PC-9 (cell line): ENCODE measurements at regions not wholly inside any gene's neighbourhood (a gene's known extent, or its start where the extent isn't known, plus 50 kb on each side); places are given as distances from the start of the nearest gene placed in this dataset.
A peak's percentile ranks its signal among the peaks of the same experiment; 100 is the strongest.

ENCODE experiments used
- BruUV-seq: library from RNA; stranded (reverse); fragments of 400-500 nt; replicated peaks from 2 replicates; lab custom pipeline; 2021; lab: Mats Ljungman, UMichigan
- CTCF ChIA-PET: fragments of 300-600 bp; sonication (Branson Sonifier 250); formaldehyde crosslinking; loops from one replicate; lab custom pipeline; 2022; ENCODE audit warnings: antibody characterized with exemption; lab: Charles Lee
- POLR2A ChIA-PET: fragments of 300-600 bp; sonication (Branson Sonifier 250); formaldehyde crosslinking; loops from one replicate; lab custom pipeline; 2022; ENCODE audit warnings: antibody characterized with exemption; ENCODE audit not compliant: unreplicated experiment; lab: Charles Lee
- DNase-seq, 2 experiments: peaks; one replicate each; pipeline versions ENCODE4 v3.0.0 to v3.0.0-alpha.2; 2015 to 2022; ENCODE audit warnings: mixed read lengths in 1 of 2
- H2AFZ ChIP-seq: fragments of 200-600 bp; sonication (generic); 2 replicates; pipeline ENCODE4 v1.8.1; 2017; ENCODE audit warnings: antibody characterized with exemption
- H3F3A ChIP-seq: fragments of 200-600 bp; sonication (generic); 2 replicates; pipeline ENCODE4 v1.8.1; 2017; ENCODE audit warnings: antibody characterized with exemption, mild to moderate bottlenecking, low read depth; ENCODE audit not compliant: insufficient read depth
- H3K27ac ChIP-seq: fragments of 200-600 bp; sonication (generic); 2 replicates; pipeline ENCODE4 v1.6.1; 2016; ENCODE audit warnings: mixed run types
- H3K27me3 ChIP-seq: fragments of 200-600 bp; sonication (generic); 2 replicates; pipeline ENCODE4 v1.6.1; 2016; ENCODE audit warnings: low read depth, mixed run types; ENCODE audit not compliant: insufficient read depth
- H3K36me3 ChIP-seq: fragments of 200-600 bp; sonication (generic); 2 replicates; pipeline ENCODE4 v1.6.1; 2016; ENCODE audit warnings: low read depth, mixed run types
- H3K4me1 ChIP-seq: fragments of 200-600 bp; sonication (generic); replicated peaks from 2 replicates; pipeline ENCODE4 v1.6.1; 2016; ENCODE audit warnings: mixed run types; ENCODE audit not compliant: insufficient read depth
- H3K4me2 ChIP-seq: fragments of 200-600 bp; sonication (generic); 2 replicates; pipeline ENCODE4 v1.6.1; 2017; ENCODE audit warnings: mixed run types
- H3K4me3 ChIP-seq: fragments of 200-600 bp; sonication (generic); 2 replicates; pipeline ENCODE4 v1.6.1; 2016; ENCODE audit warnings: mixed run types
- H3K79me2 ChIP-seq: fragments of 200-600 bp; sonication (generic); 2 replicates; pipeline ENCODE4 v1.6.1; 2017; ENCODE audit warnings: low read depth, mixed run types
- H3K9me2 ChIP-seq: fragments of 200-600 bp; sonication (generic); 2 replicates; pipeline ENCODE4 v1.8.1; 2017; ENCODE audit warnings: mild to moderate bottlenecking; ENCODE audit not compliant: insufficient read depth
- H3K9me3 ChIP-seq: fragments of 200-600 bp; sonication (generic); 2 replicates; pipeline ENCODE4 v1.8.1; 2016; ENCODE audit warnings: low read depth; ENCODE audit not compliant: insufficient read depth
- H4K20me1 ChIP-seq: fragments of 200-600 bp; sonication (generic); 2 replicates; pipeline ENCODE4 v1.8.1; 2017; ENCODE audit not compliant: insufficient read depth
- CTCF ChIP-seq: fragments of 200-600 bp; sonication (generic); conservative IDR thresholded peaks from 2 replicates; pipeline ENCODE4 v1.6.1; 2017; ENCODE audit warnings: mixed run types, antibody characterized with exemption, mild to moderate bottlenecking, moderate library complexity
- EZH2 ChIP-seq: fragments of 200-600 bp; sonication (generic); IDR thresholded peaks from 2 replicates; pipeline ENCODE4 v1.8.0; 2017; ENCODE audit warnings: antibody characterized with exemption, low read depth
- intact Hi-C: fragments of 100-400 bp; cut with micrococcal nuclease; formaldehyde crosslinking; loops from one replicate; pipeline ENCODE4 v1.10.0; 2022; ENCODE audit not compliant: unreplicated experiment

DNA sequence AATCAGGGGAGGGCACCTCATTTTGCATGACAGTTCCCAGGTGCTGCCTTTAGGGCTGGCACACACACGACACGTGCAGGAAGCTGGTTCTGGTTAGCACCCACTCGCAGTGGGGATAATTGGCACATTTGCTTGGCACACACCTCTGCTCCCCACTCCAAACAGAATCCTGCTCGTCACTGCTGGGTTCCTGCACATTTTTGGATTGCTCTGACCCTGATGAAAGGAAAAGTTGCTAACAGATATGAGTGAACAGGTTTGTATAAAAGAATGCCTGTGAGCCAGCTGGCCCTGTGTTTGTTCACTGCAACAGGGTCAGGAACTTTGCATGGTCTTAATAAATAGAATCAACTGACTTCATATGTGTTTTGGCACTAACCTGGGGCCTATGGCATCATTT is 1500.4 kb downstream of the EFNB2 start:
- DNase-seq, result no peak
- Histone ChIP-seq H3K4me2 (no peak overlapping the region), H3K36me3 (no peaks in the 10 kb centered on the region), H3F3A (no peaks in the 10 kb centered on the region), H3K9me3 (no peaks in the 10 kb centered on the region), H3K9me2 (no peaks in the 10 kb centered on the region), H2AFZ (no peak overlapping the region), H3K4me3 (no peak overlapping the region), H3K27ac (no peak overlapping the region), H3K79me2 (no peaks in the 10 kb centered on the region), H3K27me3 (no peaks in the 10 kb centered on the region), H3K4me1 (no peaks in the 10 kb centered on the region), H4K20me1 (no peaks in the 10 kb centered on the region)
- POLR2A ChIA-PET, result no interaction called here
- TF ChIP-seq CTCF (no peak), EZH2 (no peak)
- no TSS peak for BruUV-seq
- intact Hi-C loops, result no loop called here
- CTCF ChIA-PET, result no interaction called here

DNA sequence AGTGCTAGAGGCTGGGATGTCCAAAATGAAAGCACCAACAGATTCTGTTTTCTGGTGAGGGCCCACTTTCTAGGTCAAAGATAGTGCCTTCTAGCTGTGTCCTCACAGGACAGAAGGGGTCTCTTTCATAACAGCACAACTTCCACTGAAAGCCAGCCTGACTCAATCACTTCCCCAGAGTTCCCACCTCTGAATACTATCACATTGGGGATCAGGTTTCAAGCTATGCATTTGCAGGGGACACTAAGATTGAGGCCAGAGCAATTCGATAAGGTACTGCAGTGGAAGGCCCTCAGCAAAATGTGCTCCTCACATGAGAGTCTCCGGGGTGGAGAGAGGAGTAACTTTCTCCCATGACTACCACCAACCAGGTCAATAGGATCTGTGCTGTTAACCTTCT is 1501.5 kb downstream of the EFNB2 start:
- CTCF ChIA-PET, result interaction anchor here (0.7 kb wide), 1 partner anchor 1310 kb away, joined by 3 read pairs; no protein-coding TSS in a partner anchor

GRCh38 chr13:105031306-105031705 is 1504.2 kb downstream of the EFNB2 start:
- H3K9me3 ChIP-seq, result no peaks in the 10 kb centered on the region
- no peaks in the 10 kb centered on the region for H3K27me3 ChIP-seq
- intact Hi-C loops, result no loop called here
- no peaks in the 10 kb centered on the region for H3F3A ChIP-seq
- no peak overlapping the region for H3K4me2 ChIP-seq
- no peaks in the 10 kb centered on the region for H3K9me2 ChIP-seq
- DNase-seq, result no peak
- H3K36me3 ChIP-seq, result no peaks in the 10 kb centered on the region
- no peaks in the 10 kb centered on the region for H3K4me1 ChIP-seq
- no peaks in the 10 kb centered on the region for H3K79me2 ChIP-seq
- BruUV-seq, result no TSS peak
- no peaks in the 10 kb centered on the region for H4K20me1 ChIP-seq
- CTCF ChIA-PET, result no interaction called here
- TF ChIP-seq CTCF (no peak), EZH2 (no peak)
- no peak overlapping the region for H3K27ac ChIP-seq
- POLR2A ChIA-PET, result no interaction called here
- peak overlapping the region; percentile 20; the same call in 1 of the 2 replicates for H2AFZ ChIP-seq
- H3K4me3 ChIP-seq, result no peak overlapping the region

More for the DNA sequence above, 1501.5 kb downstream of the EFNB2 start:
- H2AFZ ChIP-seq, result 0 out of 2 replicates have a peak overlapping the region, but pooled peaks have one; percentile 14
- H3F3A ChIP-seq, result no peaks in the 10 kb centered on the region
- H3K27ac ChIP-seq, result no peak overlapping the region
- no peaks in the 10 kb centered on the region for H4K20me1 ChIP-seq
- no peaks in the 10 kb centered on the region for H3K9me3 ChIP-seq
- no peak overlapping the region for H3K4me2 ChIP-seq
- no peaks in the 10 kb centered on the region for H3K9me2 ChIP-seq
- no peak for DNase-seq
- no peak overlapping the region for H3K4me3 ChIP-seq
- no peaks in the 10 kb centered on the region for H3K36me3 ChIP-seq
- H3K4me1 ChIP-seq, result no peaks in the 10 kb centered on the region
- POLR2A ChIA-PET, result no interaction called here
- no peaks in the 10 kb centered on the region for H3K27me3 ChIP-seq
- no peak for TF ChIP-seq CTCF
- intact Hi-C loops, result no loop called here
- BruUV-seq, result no TSS peak
- H3K79me2 ChIP-seq, result no peaks in the 10 kb centered on the region
